ENCODE measurements at regions not wholly inside any gene's neighbourhood (a gene's known extent, or its start where the extent isn't known, plus 50 kb on each side); places are given as distances from the start of the nearest gene placed in this dataset.

DNA sequence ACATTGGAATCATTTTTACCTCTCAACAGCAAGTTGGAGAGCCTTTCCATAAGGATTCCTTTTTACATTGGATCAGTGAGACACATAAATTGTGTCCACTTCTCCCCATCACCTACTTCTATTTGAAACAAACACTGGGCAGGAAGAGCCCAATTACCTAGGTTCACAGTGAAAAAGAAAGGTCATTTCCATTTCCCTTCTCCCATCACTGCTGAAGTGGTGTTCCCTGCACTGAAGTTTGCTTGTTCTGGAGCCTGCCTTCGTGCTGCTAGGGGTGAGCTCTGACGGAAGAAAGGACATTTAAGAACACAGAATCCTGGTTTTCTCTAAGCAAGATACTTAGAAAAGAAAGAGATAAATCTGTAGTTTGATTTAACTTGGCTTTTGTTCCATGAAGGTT is 123.8 kb upstream of the ZBTB20 start:
- TF ChIP-seq POLR2A (IDR thresholded peaks at IDR 0.05), result no peak
- peak in 1 of 3 donors; percentile 54 for TF ChIP-seq POLR2AphosphoS5 (IDR thresholded peaks at IDR 0.05)
- TF ChIP-seq, protein P1, sequence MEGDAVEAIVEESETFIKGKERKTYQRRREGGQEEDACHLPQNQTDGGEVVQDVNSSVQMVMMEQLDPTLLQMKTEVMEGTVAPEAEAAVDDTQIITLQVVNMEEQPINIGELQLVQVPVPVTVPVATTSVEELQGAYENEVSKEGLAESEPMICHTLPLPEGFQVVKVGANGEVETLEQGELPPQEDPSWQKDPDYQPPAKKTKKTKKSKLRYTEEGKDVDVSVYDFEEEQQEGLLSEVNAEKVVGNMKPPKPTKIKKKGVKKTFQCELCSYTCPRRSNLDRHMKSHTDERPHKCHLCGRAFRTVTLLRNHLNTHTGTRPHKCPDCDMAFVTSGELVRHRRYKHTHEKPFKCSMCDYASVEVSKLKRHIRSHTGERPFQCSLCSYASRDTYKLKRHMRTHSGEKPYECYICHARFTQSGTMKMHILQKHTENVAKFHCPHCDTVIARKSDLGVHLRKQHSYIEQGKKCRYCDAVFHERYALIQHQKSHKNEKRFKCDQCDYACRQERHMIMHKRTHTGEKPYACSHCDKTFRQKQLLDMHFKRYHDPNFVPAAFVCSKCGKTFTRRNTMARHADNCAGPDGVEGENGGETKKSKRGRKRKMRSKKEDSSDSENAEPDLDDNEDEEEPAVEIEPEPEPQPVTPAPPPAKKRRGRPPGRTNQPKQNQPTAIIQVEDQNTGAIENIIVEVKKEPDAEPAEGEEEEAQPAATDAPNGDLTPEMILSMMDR (IDR thresholded peaks at IDR 0.05 in 8 of 11, conservative IDR thresholded peaks at IDR 0.05 in 3 of 11), result no peak
- Histone ChIP-seq H3K36me3 (no peaks in the 10 kb centered on the region), H3K27me3 (replicated peaks in 1 of 7) (peaks cover 0 to 11% (median 0%) of the 10 kb centered on the region in 7 donors), H3K4me1 (peaks cover 0 to 5% (median 2%) of the 10 kb centered on the region in 6 donors), H3K9me3 (peaks cover 0 to 3% (median 0%) of the 10 kb centered on the region in 8 donors), H3K27ac (no peak overlapping the region), H3K4me3 (no peak overlapping the region)
- no peak for DNase-seq
- WGBS, 5 donors, result 66 to 85% (median 72%) methylated on average over 2 of the region's 2 CpGs
- intact Hi-C loops (cut with DNase I; ENCODE audit: low total_unique reads), result no loop called here

DNA sequence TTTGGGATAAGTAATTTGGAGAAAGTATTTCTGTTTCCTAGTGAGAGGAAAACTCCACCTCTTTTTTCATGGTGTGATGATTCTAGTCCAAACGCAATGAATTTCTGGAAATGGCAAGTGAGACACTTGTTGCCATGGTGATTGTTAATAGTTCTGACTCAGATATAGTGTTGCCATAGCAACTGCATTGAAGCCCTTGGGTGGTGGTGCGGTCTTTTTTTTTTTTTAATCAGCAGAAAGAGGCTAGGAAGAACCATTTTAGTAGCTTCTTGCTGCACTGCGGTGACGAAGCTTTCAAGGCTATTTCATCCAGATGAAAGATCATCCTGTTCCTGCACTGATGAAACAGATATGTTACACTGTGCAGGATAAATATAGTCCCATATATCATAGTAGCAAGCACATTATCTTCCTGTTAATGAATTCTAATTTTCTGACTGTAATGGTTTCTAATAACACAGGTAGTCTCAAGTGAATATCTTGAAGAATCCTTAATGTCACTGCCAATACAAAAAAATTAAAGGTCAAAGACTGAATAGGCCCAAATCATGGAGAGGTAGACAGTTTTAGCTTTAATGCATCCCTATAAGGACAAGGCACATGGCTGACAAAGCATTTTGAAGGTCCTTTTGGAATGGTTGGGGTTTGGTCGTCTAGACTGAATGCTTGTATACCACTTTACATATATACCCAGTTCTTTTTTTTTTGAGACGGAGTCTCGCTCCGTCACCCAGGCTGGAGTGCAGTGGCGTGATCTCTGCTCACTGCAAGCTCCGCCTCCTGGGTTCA is 125.1 kb upstream of the ZBTB20 start:
- TF ChIP-seq POLR2AphosphoS5 (IDR thresholded peaks at IDR 0.05) (no peak), POLR2A (IDR thresholded peaks at IDR 0.05) (no peak)
- TF ChIP-seq, protein P1 (IDR thresholded peaks at IDR 0.05 in 8 of 11, conservative IDR thresholded peaks at IDR 0.05 in 3 of 11), result no peak
- 84 to 88% (median 85%) methylated on average over 10 of the region's 10 CpGs for WGBS, 5 donors
- peaks cover 0 to 11% (median 0%) of the 10 kb centered on the region in 7 donors for H3K27me3 ChIP-seq (replicated peaks in 1 of 7)
- H3K27ac ChIP-seq, result no peak overlapping the region
- peaks cover 0 to 3% (median 0%) of the 10 kb centered on the region in 8 donors for H3K9me3 ChIP-seq
- no peaks in the 10 kb centered on the region for H3K36me3 ChIP-seq
- H3K4me1 ChIP-seq, result peaks cover 0 to 5% (median 2%) of the 10 kb centered on the region in 6 donors
- no peak overlapping the region for H3K4me3 ChIP-seq
- DNase-seq, result no peak
- intact Hi-C loops (cut with DNase I; ENCODE audit: low total_unique reads), result no loop called here

DNA sequence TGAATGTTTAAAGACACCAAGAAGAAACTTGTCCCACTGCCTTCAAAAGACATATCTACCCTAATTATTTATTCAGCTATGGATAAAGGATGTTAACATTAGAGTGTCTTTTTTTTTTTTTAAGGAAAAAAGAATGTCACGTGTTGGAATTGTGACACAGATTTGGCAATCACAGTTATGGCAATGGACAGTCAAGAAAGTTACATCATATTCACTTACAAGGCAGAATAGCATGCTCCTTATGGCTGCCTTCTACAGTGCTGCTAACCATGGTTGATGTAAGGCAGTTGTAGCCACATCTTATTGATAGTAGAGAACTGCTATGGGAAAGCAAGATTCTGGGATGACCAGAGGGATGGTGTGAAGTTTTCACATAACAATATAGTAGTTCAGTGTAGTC is 128.8 kb upstream of the ZBTB20 start:
- intact Hi-C loops (cut with DNase I; ENCODE audit: low total_unique reads), result no loop called here
- H3K4me3 ChIP-seq, result no peak overlapping the region
- DNase-seq, result no peak

DNA sequence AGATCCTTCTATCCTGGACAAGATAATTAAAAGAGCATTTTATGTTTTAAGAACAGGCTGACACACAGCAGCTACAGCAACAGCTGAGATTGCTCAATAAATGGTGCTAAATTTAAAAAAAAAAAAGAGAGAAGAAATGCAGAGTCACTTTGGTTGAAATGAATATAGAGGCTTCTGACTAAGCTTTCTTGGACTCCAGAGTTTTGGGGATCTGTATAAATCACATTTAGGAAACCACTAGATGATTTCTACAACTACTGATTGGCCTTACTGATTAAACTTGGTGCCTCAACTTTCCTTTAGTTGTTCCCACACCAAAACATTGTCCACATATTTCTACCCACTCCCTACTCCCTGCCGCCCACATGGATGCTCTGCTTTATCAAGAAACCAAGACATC is 132.9 kb upstream of the ZBTB20 start:
- H3K9me3 ChIP-seq, result no peaks in the 10 kb centered on the region
- intact Hi-C loops (cut with DNase I; ENCODE audit: low total_unique reads), result no loop called here
- no peaks in the 10 kb centered on the region for H3K27me3 ChIP-seq (replicated peaks in 1 of 7)
- H3K4me1 ChIP-seq, result peaks cover 0 to 23% (median 4%) of the 10 kb centered on the region in 6 donors
- no peaks in the 10 kb centered on the region for H3K36me3 ChIP-seq
- no peak for DNase-seq
- H3K4me3 ChIP-seq, result no peak overlapping the region
- peak overlapping the region in 2 of 8 donors; percentile 13 to 39 for H3K27ac ChIP-seq
- no peak for TF ChIP-seq POLR2A (IDR thresholded peaks at IDR 0.05)
- no peak for TF ChIP-seq POLR2AphosphoS5 (IDR thresholded peaks at IDR 0.05)
- TF ChIP-seq, protein P1 (IDR thresholded peaks at IDR 0.05 in 8 of 11, conservative IDR thresholded peaks at IDR 0.05 in 3 of 11), result no peak
- 81 to 92% (median 86%) methylated on average over 1 of the region's 1 CpG for WGBS, 5 donors

More for the DNA sequence above, 128.8 kb upstream of the ZBTB20 start:
- Histone ChIP-seq H3K27ac (no peak overlapping the region), H3K27me3 (replicated peaks in 1 of 7) (peaks cover 0 to 11% (median 0%) of the 10 kb centered on the region in 7 donors), H3K9me3 (no peaks in the 10 kb centered on the region), H3K4me1 (peaks cover 0 to 16% (median 3%) of the 10 kb centered on the region in 6 donors), H3K36me3 (no peaks in the 10 kb centered on the region)
- TF ChIP-seq POLR2AphosphoS5 (IDR thresholded peaks at IDR 0.05) (no peak), POLR2A (IDR thresholded peaks at IDR 0.05) (no peak)
- TF ChIP-seq, protein P1 (IDR thresholded peaks at IDR 0.05 in 8 of 11, conservative IDR thresholded peaks at IDR 0.05 in 3 of 11), result no peak
- 38 to 86% (median 49%) methylated on average over 1 of the region's 1 CpG for whole genome bisulfite sequencing, 5 donors

Measured in spleen (tissue), 11 donors.